GM21367 (cell line): ENCODE measurements at regions not wholly inside any gene's neighbourhood (a gene's known extent, or its start where the extent isn't known, plus 50 kb on each side); places are given as distances from the start of the nearest gene placed in this dataset.

Source experiments
- ATAC-seq: cut with Tn5 transposase; IDR thresholded peaks from one replicate; pipeline ENCODE4 v1.9.1; 2021; ENCODE audit not compliant: unreplicated experiment

DNA sequence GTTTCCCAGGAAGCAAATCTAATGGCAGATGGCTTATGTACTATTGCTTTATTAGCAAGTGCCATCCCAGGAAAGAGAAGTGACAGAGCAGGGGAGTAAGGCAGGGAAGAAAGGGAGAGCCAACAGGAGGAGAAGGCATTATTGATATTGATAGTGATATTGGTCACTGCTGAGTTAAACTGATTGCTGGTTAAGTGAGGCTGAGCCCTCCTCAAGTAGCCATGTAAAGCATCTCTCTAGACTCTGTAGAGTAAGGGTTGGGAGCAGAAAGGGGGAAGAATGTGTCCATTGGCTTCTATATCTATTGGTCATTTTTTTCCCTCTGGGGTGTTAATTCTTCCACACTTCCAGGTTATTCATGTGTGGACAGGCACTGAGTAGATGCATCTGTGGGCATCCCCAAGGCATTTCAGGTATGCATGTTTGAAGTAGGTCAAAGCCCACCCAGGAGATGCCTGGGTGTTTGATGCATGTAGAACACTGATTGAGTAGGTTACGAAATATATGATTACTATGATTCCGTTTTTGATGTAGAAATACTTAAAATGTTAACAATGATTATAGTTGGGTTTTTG is 290.5 kb upstream of the DPYD start:
- ATAC-seq = no peak

DNA sequence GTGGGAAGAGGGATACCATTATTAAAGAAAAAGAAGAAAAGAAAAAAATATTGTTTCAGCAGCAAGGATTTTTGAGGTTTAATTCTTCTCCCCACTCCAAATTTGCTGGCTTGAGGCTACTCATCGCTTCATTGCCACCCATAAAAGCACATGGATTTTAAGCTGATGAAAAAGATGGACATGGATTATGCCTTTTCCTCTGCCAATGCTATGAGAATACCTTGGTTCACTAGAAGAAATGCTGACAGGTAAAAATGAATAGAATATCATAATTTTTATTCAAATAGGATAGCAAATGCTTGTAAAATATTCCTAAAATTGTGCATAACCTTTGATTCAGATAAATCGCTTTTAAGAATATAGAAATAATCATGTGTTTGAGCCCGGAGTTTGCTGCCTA is 289.7 kb upstream of the DPYD start:
- no peak for ATAC-seq

DNA sequence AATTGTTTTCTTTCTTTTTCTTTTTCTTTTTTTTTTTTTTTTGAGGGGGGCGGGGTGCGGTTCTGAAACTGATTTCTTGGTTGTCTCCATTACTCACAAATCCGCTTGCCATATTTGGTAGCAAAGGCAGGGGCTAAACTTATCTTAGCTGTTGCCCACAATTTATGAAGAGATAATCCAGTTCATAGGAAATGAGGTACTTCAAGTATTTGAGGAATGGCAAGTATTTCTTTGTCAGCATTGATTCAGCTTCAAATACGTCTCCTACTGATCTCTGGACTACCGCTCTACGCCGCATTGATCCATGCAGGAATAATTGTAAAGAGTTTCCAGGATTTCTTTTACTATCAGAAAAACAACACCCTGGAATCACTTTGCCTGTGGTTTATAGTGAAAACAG is 289.2 kb upstream of the DPYD start:
- ATAC-seq = no peak

DNA sequence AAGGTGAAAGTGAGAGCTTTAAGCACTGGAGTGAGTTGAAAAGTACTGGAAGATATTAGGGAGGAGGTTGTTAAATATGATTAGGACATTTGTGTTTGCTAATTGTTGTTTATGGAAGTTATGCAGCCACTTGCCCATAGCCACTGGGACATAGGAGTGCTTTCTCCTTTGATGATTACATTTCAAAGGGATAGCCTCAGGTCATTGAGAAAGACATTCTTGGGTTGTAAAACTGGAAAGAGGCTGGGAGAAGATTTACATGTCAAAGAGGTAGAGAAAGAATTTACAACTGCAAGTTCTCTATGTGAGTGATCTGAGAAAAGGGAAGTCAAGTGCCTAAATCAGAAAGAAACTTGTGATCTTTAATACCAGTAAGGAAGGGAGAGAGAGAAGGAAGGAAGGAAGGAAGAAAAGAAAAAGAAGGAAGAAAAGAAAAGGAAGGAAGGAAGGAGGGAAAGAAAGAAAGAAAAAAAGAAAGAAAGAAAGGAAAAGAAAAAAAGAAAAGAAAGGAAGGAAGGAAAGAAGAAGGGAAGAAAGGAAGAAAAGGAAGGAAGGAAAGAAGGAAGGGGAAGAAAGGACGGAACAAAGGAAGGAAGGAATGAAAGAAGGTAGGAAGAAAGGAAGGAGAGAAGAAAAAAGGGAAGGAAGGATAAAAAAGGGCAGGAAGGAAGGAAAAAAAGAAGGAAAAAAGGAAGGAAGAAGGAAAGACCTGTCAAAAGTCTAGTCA is 284.6 kb upstream of the DPYD start:
- no peak for ATAC-seq

DNA sequence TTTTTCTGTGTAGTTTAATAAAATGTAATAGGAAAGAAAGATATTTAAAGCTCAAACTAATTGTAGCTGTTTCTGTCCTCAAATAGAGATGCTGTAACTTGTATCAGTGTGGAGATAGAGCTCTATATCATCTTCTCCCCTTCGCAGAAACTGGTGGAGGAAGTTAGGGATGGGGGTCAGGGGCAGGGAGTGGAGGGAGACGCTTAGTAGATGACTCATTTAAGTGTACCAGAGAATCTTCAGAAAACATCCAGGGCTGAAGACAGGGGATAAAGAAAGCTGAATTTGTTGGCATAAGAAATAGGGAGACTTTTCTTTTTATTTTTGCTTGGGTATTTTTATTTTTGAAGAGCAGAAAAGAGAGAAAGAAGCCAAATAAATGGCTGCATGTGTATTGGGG is 282.6 kb upstream of the DPYD start:
- ATAC-seq = no peak

DNA sequence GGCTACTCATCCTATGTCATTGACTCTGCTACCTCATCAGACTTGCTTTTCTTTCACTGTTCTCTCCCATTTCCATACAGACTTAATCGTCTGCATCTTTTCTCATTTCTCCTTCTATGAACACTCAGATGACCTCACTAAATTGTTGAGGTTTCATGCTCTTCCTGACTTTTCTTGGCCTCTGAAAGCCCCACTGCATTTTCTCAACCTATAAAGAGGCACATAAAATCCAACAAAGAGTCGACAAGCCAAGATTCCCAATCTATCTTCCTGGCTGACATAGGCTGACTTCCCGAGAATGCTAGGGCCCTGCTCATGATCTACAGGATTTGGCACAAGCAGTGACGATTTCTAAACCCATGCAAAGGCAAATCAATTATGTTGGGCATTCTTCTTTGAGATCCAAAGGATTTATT is 280.8 kb upstream of the DPYD start:
- no peak for ATAC-seq

DNA sequence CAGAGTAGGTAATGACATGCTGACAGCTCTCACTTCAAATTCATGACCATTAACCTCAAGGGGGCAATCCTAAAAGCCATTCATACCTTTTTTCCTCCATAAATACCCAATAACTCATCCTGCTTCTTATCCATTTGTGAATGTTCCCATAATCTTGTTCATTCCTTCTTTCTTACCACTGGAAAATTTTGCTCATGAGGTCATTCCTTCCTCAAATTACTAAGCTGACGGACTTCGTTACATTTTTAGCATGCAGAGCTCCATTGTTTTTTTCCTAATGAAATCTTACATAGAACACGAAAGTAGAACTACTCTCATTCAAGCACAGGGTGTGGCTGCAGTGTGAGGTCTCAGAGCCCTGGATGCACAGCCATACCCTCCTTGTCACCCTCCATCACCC is 276.5 kb upstream of the DPYD start:
- no peak for ATAC-seq

DNA sequence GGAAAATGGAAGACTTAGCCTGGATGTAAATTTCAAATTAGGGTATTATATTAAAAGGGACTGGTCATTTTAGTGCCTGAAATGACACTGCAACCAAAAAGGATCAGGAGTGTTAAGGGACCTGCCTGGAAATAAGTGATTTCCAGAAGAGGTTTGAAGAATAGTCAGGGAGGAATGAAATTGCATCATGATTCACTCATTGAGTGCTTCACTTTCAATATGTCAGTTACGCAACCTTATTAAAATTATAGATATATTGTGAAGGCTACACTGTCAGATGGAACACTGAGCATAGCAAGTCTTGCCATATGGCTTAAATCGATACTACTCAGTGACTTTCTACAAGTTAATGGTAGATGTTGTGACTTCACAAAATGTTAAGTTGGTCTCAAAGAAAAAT is 275.2 kb upstream of the DPYD start:
- no peak for ATAC-seq

DNA sequence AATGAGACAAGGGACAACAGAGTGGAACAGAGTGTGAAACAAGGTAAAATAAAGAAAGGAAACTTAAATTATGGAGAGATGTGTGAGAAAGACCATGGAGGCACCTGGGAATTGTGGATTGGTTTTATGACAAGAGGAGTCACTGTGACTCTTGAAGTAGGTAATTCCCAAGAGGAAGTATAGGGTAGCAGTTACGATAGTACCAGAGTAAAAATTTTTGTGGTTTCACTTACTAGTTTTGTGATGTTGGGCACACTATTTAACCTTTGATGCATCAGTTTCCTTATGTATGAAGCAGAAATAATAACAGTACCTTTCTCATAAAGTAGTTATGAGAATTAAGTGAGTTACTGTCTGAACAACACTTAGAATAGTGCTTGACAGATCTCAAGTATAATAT is 267.9 kb upstream of the DPYD start:
- ATAC-seq = no peak

DNA sequence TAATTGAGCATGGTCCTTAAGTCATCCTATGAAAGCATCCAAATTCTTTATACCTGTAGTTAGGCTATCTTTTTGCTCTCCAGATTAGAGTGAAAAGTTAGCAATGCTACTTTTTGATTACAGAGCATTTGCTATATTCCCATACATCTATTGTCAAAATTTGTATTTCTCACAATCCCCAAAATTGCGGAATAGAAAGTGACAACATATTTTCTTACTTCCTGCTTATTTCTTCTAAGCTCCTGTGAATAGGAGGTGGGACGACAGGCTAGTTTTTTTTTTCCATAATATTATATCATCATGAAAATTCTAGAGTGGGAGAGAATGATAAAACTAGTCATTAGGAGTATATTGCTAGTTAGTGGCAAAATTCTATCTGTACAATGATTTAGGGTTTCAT is 264.0 kb upstream of the DPYD start:
- no peak for ATAC-seq

DNA sequence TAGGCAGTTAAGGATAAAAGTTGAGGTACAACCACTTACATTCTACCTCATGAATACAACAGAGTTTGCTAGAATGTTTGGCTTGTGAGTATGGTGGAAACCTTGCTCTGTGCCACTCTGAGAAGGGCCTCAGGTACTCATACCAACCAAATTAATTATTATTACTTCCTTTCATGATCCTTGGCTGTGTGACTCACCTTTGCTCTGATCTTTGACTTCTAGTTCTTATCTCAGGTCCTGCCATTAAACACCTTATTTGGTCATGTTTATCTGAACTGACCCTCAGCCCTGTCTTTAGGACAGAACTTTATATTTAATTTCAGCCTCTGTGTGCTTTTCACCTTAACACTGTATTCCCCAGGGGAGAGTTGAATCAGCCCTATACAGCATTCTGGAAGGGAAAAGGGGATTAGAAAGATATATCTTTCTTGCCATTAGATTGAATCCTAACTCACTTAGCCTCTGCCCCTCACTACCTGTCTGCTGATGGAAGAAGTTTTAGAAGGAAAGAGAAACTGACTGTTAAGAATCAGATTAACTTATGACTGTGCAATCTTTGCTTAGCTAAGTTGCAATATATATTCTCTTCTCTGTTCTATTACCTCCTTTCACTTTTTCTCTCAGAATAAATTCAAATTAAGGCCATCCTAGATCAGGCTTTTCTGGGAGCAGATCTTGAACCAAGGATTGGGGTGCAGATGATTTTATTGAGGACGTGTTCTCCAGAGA is 260.4 kb upstream of the DPYD start:
- ATAC-seq = no peak

DNA sequence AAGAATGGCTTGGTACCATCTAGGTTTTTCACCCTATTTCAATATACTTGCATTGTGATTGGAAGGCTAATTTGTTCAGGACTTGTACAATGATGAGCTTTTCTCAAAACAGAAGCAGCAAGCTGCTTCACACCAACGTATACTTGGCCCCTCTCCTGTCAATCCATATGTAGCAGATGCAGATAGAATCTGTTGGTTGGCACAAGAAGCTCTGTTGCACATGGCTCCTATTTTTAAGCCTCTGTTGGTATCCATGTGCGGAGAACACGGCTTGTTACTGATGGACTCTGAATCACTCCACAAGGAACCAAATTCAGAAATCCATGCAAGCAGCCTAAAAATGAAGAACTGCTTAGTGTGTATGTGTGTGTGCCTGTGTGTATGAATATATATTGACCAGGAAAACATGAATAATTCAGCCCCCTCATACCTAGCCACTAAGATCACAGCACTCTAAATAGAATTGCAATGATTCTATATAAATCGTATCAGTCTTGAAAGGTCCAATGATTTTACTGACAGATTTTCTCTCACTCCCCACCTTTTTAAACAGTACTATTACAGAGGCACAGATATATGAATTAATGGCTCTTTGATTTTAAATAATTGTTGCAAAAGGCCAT is 258.4 kb upstream of the DPYD start:
- ATAC-seq = no peak

DNA sequence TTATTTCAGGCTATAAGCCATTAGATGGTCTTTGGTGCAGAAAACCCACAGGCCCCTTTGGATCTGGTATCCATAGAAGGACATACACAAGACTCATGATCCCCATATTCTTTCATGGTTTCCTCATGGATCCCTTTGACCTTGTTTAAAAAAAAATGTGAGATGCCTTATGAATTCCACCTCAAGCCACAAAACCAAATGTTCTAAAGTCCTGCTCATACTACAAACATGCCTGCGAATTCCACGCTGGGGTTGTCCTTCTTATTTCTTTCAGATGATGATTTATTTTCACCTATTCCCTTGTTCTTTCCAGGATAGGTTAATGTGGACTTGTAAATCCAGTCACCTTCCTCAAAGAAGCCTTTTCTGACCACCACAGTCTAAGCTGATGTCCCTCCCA is 256.9 kb upstream of the DPYD start:
- ATAC-seq = no peak

DNA sequence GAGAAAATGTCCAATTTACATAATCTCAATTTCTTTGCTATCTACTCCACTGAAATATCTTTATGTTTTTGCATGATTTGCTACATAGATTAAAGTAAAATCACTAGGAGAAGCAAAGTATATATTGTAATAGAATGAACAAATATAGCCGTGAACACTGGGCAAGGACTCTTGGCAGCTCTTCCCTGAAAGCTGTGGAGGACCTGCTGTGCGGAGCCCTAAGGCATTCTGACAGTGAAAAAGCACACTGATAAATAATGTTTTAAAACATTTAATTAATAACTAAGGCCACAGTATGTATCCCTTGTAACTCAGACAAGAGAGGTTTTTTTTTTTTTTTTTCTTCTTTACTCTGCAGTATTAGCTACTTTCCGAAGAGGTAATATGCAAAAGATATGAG is 256.1 kb upstream of the DPYD start:
- no peak for ATAC-seq

DNA sequence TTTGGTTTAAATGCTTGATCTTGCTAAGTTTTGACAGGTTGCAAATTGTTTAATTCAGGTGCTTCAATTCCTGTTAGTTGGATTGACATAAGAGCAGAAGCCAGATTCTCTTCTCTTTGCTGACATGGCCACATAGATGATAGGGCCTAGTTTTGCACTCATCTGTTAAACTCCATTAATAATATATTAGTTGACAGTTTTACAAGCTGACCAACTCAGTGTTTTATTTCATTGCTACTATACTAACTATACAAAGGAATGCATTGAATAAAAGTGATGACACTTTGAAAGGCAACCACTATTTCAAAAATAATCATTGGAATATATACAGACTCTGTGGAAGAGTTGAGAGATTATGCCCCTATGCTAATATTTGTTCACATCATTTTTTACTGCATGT is 255.6 kb upstream of the DPYD start:
- no peak for ATAC-seq

DNA sequence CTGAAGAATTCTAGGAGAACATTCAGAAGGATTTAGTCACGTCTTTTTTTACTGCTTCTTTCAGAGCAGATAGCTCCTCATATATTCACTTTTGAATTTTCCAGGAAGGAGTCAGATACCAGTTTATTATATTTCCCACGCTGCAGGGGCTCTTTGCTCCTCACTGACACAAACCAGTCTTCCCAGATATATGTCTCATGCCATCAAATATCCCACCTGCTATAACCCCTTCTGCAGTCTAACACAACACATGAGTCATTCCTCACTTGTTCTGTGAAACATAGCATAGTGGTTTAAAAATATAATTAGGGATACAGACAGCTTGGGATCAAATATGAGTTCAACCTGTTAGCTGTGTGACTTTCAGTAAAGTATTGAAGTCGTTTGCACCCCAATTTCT is 251.7 kb upstream of the DPYD start:
- ATAC-seq = no peak

DNA sequence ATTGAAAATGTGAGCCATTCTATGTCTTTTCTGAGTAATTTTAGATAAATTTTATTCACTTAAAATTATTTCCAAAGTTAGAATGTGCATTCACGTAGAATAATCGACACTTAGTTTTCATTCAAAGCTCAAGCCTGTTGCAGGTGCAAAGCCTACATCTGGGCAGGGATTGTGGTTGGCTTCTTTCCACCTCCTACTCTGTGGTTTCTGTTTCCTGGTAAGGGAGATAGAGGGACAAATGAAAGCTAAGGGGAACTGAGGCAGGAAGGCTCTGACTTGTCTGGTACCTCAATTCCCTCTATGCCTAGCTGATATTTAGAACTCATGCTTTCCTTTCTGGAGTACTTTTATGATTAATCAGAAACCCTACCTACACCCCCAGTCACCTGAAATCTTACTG is 251.2 kb upstream of the DPYD start:
- ATAC-seq = no peak

DNA sequence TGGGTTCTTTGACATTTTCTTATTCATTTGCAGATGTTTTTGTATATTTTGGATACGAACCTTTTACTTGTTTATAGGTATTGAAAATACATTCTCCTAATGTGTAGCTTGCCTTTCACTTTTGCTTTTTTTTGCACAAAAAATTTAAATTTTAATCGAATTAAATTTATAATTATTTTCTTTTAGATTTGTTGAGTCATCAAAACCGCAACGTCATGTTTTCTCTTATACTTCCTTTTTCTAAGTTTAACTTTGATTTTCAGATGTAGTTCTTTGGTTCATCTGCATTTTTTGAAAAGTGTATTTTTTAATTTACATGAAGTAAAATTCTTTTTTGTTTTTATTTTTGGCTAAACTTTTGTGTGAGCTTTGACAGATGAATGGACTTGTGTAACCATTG is 243.7 kb upstream of the DPYD start:
- no peak for ATAC-seq

DNA sequence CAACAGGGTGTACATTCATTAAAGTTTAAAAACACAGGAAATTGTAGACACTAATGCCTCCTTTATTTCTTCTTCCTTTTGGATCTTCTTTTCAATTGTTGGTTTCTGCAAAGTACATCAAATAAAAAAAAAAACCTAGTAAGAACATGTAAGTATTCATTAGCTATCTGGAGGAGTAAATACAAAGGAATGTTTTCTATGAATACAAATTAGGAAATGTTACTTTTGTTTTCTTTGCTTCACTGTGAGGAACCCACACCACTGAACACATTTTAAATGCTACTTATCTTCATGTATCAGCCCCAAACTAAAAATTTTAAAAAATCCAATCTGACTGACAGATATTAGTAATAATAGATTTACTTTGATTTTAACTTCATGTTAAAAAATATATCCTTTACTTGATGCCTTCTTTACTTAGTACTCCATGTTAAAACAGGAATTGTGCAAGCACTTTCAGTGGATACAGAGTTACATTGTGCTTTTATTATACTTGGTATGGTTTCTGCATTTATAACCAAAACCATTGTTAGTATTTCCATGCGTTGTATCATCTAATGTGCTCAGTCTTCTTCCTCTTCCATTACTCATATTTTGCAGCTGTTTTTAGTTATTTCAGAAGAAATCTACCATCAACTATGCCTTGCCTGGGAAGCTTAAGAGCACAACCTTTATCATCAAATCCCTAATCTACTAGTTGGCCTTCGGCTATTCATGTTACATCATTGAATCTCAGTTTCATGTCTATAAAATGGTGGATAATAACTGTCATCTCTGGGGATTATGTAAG is 236.9 kb upstream of the DPYD start:
- ATAC-seq = no peak

DNA sequence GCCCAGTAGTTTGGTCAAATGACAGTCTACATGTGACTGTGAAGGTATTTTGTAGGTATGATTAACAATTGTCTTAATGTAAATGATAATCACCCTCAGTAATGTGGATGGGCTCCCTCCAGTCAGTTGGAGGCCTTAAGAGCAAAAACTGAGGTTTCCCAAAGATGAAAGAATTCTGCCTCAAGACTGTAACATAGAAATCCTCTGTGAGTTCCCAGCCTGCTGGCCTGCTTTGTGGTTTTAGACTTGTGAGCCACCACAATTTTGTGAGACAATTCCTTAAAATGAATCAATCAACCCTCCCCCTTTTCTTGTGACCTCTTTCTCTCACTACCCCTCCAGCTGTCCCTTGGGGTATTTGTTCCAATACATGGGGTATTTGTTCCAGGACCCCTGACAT is 226.4 kb upstream of the DPYD start:
- ATAC-seq = no peak

DNA sequence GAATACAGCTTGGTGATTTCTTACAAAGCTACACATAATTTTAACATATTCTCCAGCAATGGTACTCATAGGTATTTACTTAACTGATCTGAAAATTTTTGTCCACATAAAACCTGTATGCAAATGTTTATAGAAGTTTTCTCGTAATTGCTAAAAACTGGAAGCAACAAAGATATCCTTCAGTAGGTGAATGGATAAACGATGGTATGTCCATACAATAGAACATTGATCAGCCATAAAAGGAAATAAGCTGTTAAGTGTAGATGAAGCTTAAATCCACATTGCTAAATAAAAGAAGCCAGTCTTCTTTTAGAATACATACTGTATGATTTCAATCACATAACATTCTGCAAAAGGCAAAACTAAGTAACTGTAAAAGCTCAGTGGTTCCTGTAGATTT is 224.8 kb upstream of the DPYD start:
- ATAC-seq = no peak
